Panc1 (cell line): ENCODE measurements at regions not wholly inside any gene's neighbourhood (a gene's known extent, or its start where the extent isn't known, plus 50 kb on each side); places are given as distances from the start of the nearest gene placed in this dataset.
A peak's percentile ranks its signal among the peaks of the same experiment; 100 is the strongest.

Experiments
- ATAC-seq: fragments of 200-7000 bp; cut with Tn5 transposase; 2 replicates; pipeline ENCODE4 v1.9.1; 2020; ENCODE audit warnings: mild to moderate bottlenecking, moderate library complexity
- BruUV-seq: library from RNA; stranded (reverse); fragments of 400-500 nt; replicated peaks from 2 replicates; lab custom pipeline; 2021; lab: Mats Ljungman, UMichigan
- CTCF ChIA-PET: fragments of 300-600 bp; sonication (Branson Sonifier 250); formaldehyde crosslinking; loops from one replicate; lab custom pipeline; 2022; ENCODE audit warnings: antibody characterized with exemption; lab: Charles Lee
- POLR2A ChIA-PET: fragments of 300-600 bp; sonication (Branson Sonifier 250); formaldehyde crosslinking; loops from one replicate; lab custom pipeline; 2022; ENCODE audit warnings: antibody characterized with exemption; lab: Charles Lee
- DNase-seq: peaks from one replicate; pipeline ENCODE4 v3.0.0-alpha.2; 2010; ENCODE audit warnings: low read depth, low spot score
- H3K27ac ChIP-seq: 2 replicates; pipeline ENCODE4 v1.5.1; 2011; ENCODE audit warnings: mild to moderate bottlenecking, low read length, inconsistent platforms
- H3K27me3 ChIP-seq: fragments of 200-500 bp; sonication (Bioruptor generic); 2 replicates; pipeline ENCODE4 v1.6.0; 2014; ENCODE audit warnings: low read length, inconsistent platforms; ENCODE audit not compliant: control insufficient read depth, insufficient read depth
- H3K36me3 ChIP-seq: fragments of 200-500 bp; sonication (Bioruptor generic); 2 replicates; pipeline ENCODE4 v1.5.1; 2014; ENCODE audit warnings: inconsistent platforms, mild to moderate bottlenecking, low read length, moderate library complexity; ENCODE audit not compliant: control insufficient read depth, insufficient read depth
- H3K4me1 ChIP-seq: 2 replicates; pipeline ENCODE4 v1.5.1; 2011; ENCODE audit warnings: inconsistent platforms, mild to moderate bottlenecking, low read length, moderate library complexity; ENCODE audit not compliant: control insufficient read depth, insufficient read depth
- H3K4me3 ChIP-seq, 2 experiments: 2 replicates each; pipeline ENCODE4 v1.5.1; 2011 to 2012; ENCODE audit warnings: low read depth in 2 of 2, low read length in 2 of 2, mild to moderate bottlenecking in 2 of 2, inconsistent platforms in 1 of 2, moderate library complexity in 1 of 2
- H3K9me3 ChIP-seq: fragments of 200-500 bp; sonication (Bioruptor generic); 2 replicates; pipeline ENCODE4 v1.5.1; 2014; ENCODE audit warnings: low read depth, mild to moderate bottlenecking, inconsistent platforms, low read length, moderate library complexity; ENCODE audit not compliant: control insufficient read depth, insufficient read depth
- CTCF ChIP-seq: fragments of 450-650 bp; IDR thresholded peaks from 2 replicates; pipeline ENCODE4 v1.5.1; 2017; ENCODE audit warnings: mild to moderate bottlenecking
- POLR2AphosphoS5 ChIP-seq: IDR thresholded peaks from 2 replicates; pipeline ENCODE4 v1.6.1; 2012; ENCODE audit warnings: mild to moderate bottlenecking, low read depth, low read length, moderate library complexity
- REST ChIP-seq, 2 experiments: IDR thresholded peaks; 2 replicates each; pipeline ENCODE4 v1.6.1; 2011 to 2012; ENCODE audit warnings: low read depth in 2 of 2, control low read depth in 1 of 2, low read length in 1 of 2, mild to moderate bottlenecking in 1 of 2, moderate library complexity in 1 of 2; ENCODE audit not compliant: insufficient read depth in 1 of 2
- SIN3A ChIP-seq: IDR thresholded peaks from 2 replicates; pipeline ENCODE4 v1.6.1; 2012; ENCODE audit warnings: low read depth, mild to moderate bottlenecking, low read length, moderate library complexity, borderline replicate concordance; ENCODE audit not compliant: insufficient read depth
- TCF7L2 ChIP-seq: IDR thresholded peaks from 2 replicates; pipeline ENCODE4 v1.6.1; 2011; ENCODE audit warnings: mild to moderate bottlenecking, low read depth, low read length, inconsistent platforms
- in situ Hi-C: cut with HindIII; loops from 2 replicates; pipeline ENCODE4 v1.10.0; 2016; ENCODE audit warnings: low sequenced_read_pairs, low pct_unique_long_range_greater_than_20kb
- intact Hi-C: fragments of 100-400 bp; cut with micrococcal nuclease; formaldehyde crosslinking; loops from one replicate; pipeline ENCODE4 v1.10.0; 2022; ENCODE audit not compliant: unreplicated experiment

GRCh38 chr20:50295762-50296449, 105.3 kb downstream of the CEBPB start:
- in situ Hi-C loops: no loop called here
- ATAC-seq (no peak), DNase-seq (no peak)
- ChIA-PET CTCF (no interaction called here), POLR2A (interaction anchor here (1.4 kb wide), 1 partner anchor 11 kb away, joined by 3 read pairs; no protein-coding TSS in a partner anchor)
- Histone ChIP-seq H3K4me1 (peaks cover 14% of the 10 kb centered on the region), H3K36me3 (no peaks in the 10 kb centered on the region), H3K9me3 (no peaks in the 10 kb centered on the region), H3K27ac (no peak overlapping the region), H3K4me3 (no peak overlapping the region), H3K27me3 (no peaks in the 10 kb centered on the region)
- TF ChIP-seq POLR2AphosphoS5: no peak
- no TSS peak for BruUV-seq
- intact Hi-C loops: loop anchor here (10.0 kb wide), 1 partner anchor 169 kb away; no protein-coding TSS in a partner anchor

GRCh38 chr20:50296450-50297375, 106.1 kb downstream of the CEBPB start:
- Histone ChIP-seq H3K4me3 (no peak overlapping the region), H3K4me1 (peaks cover 14% of the 10 kb centered on the region), H3K27ac (0 out of 2 replicates have a peak overlapping the region, but pooled peaks have one; percentile 34), H3K36me3 (no peaks in the 10 kb centered on the region), H3K9me3 (no peaks in the 10 kb centered on the region), H3K27me3 (no peaks in the 10 kb centered on the region)
- TF ChIP-seq POLR2AphosphoS5 (no peak), CTCF (no peak), SIN3A (no peak), TCF7L2 (no peak), REST (IDR thresholded peaks at IDR 0.05; ENCODE audit: insufficient read depth in 1 of 2, low read depth in 2 of 2, low read length in 1 of 2) (no peak)
- DNase-seq (no peak), ATAC-seq (no peak)
- ChIA-PET POLR2A (interaction anchor here (1.4 kb wide), 1 partner anchor 11 kb away, joined by 3 read pairs; no protein-coding TSS in a partner anchor), CTCF (no interaction called here)
- in situ Hi-C loops: no loop called here
- no TSS peak for BruUV-seq
- intact Hi-C loops: loop anchor here (10.0 kb wide), 1 partner anchor 168 kb away; no protein-coding TSS in a partner anchor
